T-helper 2 cell treated with Interferon-gamma antibody and Interleukin-4, amounts not matched to agents 5 μg/mL and 100 μg/mL, for 36 hours (primary cell): ENCODE measurements at regions not wholly inside any gene's neighbourhood (a gene's known extent, or its start where the extent isn't known, plus 50 kb on each side); places are given as distances from the start of the nearest gene placed in this dataset.

ENCODE experiments used
- DNase-seq: peaks from one replicate; pipeline ENCODE4 v3.0.0; 2021; ENCODE audit warnings: low spot score
- H3K27ac Mint-ChIP-seq: one replicate; pipeline ENCODE4 v1.8.0; 2021; ENCODE audit warnings: mild to moderate bottlenecking, mixed read lengths
- H3K27me3 Mint-ChIP-seq: one replicate; pipeline ENCODE4 v1.8.0; 2021; ENCODE audit warnings: low read depth, mixed read lengths
- H3K36me3 Mint-ChIP-seq: one replicate; pipeline ENCODE4 v1.8.0; 2021; ENCODE audit warnings: low read depth, mixed read lengths
- H3K4me1 Mint-ChIP-seq: one replicate; pipeline ENCODE4 v1.8.0; 2021; ENCODE audit warnings: low read depth, mixed read lengths
- H3K4me3 Mint-ChIP-seq: one replicate; pipeline ENCODE4 v1.8.0; 2022; ENCODE audit warnings: mild to moderate bottlenecking, moderate library complexity, mixed read lengths
- H3K9me3 Mint-ChIP-seq: one replicate; pipeline ENCODE4 v1.8.0; 2021; ENCODE audit warnings: mixed read lengths

DNA sequence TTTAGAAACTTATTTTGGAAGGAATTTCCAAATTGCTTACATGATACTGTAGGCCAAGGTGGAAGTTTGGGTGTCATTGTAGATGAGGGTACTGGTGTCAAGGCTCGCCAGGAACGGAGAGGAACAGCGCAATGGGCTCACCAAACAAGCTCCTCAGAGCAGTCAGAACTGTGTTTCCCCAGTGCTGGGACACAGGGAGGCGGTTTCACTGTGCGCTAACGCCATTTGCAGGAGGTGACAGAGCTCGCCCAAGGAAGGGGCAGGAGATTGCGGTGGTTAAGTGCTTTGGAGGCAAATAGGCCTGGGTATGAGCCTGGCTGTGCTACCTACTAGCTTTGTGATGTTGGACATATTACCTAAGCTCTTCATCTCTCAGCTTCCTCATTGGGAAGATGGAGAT, 57.3 kb downstream of the HHEX start:
- Mint-ChIP-seq H3K27ac (no peak overlapping the region), H3K4me1 (no peaks in the 10 kb centered on the region), H3K36me3 (no peaks in the 10 kb centered on the region), H3K9me3 (no peaks in the 10 kb centered on the region), H3K27me3 (peaks cover 26% of the 10 kb centered on the region), H3K4me3 (no peak overlapping the region)
- DNase-seq = no peak

- Mint-ChIP-seq H3K9me3 (no peaks in the 10 kb centered on the region), H3K36me3 (no peaks in the 10 kb centered on the region), H3K4me3 (no peak overlapping the region), H3K27ac (peak overlapping the region; percentile 19), H3K27me3 (peaks cover 26% of the 10 kb centered on the region), H3K4me1 (no peaks in the 10 kb centered on the region)
- no peak for DNase-seq
These were observed 57.8 kb downstream of the HHEX start for GRCh38 chr10:92747600-92747999.

- DNase-seq = no peak
- peaks cover 21% of the 10 kb centered on the region for H3K27me3 Mint-ChIP-seq
- H3K9me3 Mint-ChIP-seq = no peaks in the 10 kb centered on the region
- H3K27ac Mint-ChIP-seq = no peak overlapping the region
- no peaks in the 10 kb centered on the region for H3K36me3 Mint-ChIP-seq
- H3K4me3 Mint-ChIP-seq = no peak overlapping the region
- no peaks in the 10 kb centered on the region for H3K4me1 Mint-ChIP-seq
These were observed 61.2 kb downstream of the HHEX start for GRCh38 chr10:92750791-92751533.

- Mint-ChIP-seq H3K36me3 (no peaks in the 10 kb centered on the region), H3K4me1 (peaks cover 3% of the 10 kb centered on the region), H3K27ac (no peak overlapping the region), H3K9me3 (no peaks in the 10 kb centered on the region), H3K27me3 (peaks cover 21% of the 10 kb centered on the region), H3K4me3 (no peak overlapping the region)
- DNase-seq = no peak
These were observed 61.7 kb downstream of the HHEX start for GRCh38 chr10:92751534-92751811.

GRCh38 chr10:92751827-92752226, 62.1 kb downstream of the HHEX start:
- H3K27ac Mint-ChIP-seq = no peak overlapping the region
- peaks cover 7% of the 10 kb centered on the region for H3K4me1 Mint-ChIP-seq
- H3K36me3 Mint-ChIP-seq = no peaks in the 10 kb centered on the region
- no peak for DNase-seq
- no peaks in the 10 kb centered on the region for H3K9me3 Mint-ChIP-seq
- peaks cover 18% of the 10 kb centered on the region for H3K27me3 Mint-ChIP-seq
- no peak overlapping the region for H3K4me3 Mint-ChIP-seq

GRCh38 chr10:92753865-92754264, 64.1 kb downstream of the HHEX start:
- peaks cover 9% of the 10 kb centered on the region for H3K4me1 Mint-ChIP-seq
- no peak overlapping the region for H3K4me3 Mint-ChIP-seq
- no peaks in the 10 kb centered on the region for H3K9me3 Mint-ChIP-seq
- DNase-seq = no peak
- H3K36me3 Mint-ChIP-seq = no peaks in the 10 kb centered on the region
- H3K27me3 Mint-ChIP-seq = peaks cover 12% of the 10 kb centered on the region
- no peak overlapping the region for H3K27ac Mint-ChIP-seq

- H3K36me3 Mint-ChIP-seq = no peaks in the 10 kb centered on the region
- no peak overlapping the region for H3K27ac Mint-ChIP-seq
- H3K9me3 Mint-ChIP-seq = no peaks in the 10 kb centered on the region
- H3K4me3 Mint-ChIP-seq = no peak overlapping the region
- peaks cover 13% of the 10 kb centered on the region for H3K27me3 Mint-ChIP-seq
- H3K4me1 Mint-ChIP-seq = peaks cover 9% of the 10 kb centered on the region
- no peak for DNase-seq
These were observed 66.0 kb downstream of the HHEX start for GRCh38 chr10:92755725-92756124.

GRCh38 chr10:92756201-92757065, 66.7 kb downstream of the HHEX start:
- no peaks in the 10 kb centered on the region for H3K9me3 Mint-ChIP-seq
- peaks cover 9% of the 10 kb centered on the region for H3K4me1 Mint-ChIP-seq
- no peak for DNase-seq
- H3K27me3 Mint-ChIP-seq = peaks cover 11% of the 10 kb centered on the region
- H3K27ac Mint-ChIP-seq = no peak overlapping the region
- H3K36me3 Mint-ChIP-seq = no peaks in the 10 kb centered on the region
- no peak overlapping the region for H3K4me3 Mint-ChIP-seq

GRCh38 chr10:92757066-92757710, 67.4 kb downstream of the HHEX start:
- H3K36me3 Mint-ChIP-seq = no peaks in the 10 kb centered on the region
- DNase-seq = no peak
- H3K4me1 Mint-ChIP-seq = peaks cover 9% of the 10 kb centered on the region
- H3K27me3 Mint-ChIP-seq = peaks cover 16% of the 10 kb centered on the region
- H3K9me3 Mint-ChIP-seq = no peaks in the 10 kb centered on the region
- no peak overlapping the region for H3K27ac Mint-ChIP-seq
- H3K4me3 Mint-ChIP-seq = no peak overlapping the region

DNA sequence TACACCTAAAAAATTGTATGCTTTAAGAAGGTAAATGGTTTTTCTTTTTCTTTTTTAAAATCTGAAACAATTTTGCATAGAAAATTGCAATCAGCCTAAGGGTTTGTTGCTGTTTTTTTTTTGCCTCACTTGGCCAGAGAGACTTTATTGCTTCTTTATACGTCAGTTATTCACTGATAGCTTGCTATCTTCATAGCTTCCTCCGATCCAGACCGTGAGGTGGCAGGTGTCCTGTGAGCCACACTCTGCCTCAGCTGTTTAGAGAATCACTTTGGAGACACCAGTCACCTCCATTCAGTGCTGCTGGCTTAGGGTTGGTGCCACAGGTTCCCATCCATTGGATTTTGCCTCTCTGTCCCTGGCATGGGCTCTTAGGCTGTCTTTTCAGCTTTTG, 68.0 kb downstream of the HHEX start:
- Mint-ChIP-seq H3K4me3 (no peak overlapping the region), H3K9me3 (no peaks in the 10 kb centered on the region), H3K27ac (no peak overlapping the region), H3K36me3 (no peaks in the 10 kb centered on the region), H3K27me3 (peaks cover 16% of the 10 kb centered on the region), H3K4me1 (peaks cover 9% of the 10 kb centered on the region)
- no peak for DNase-seq

- H3K4me1 Mint-ChIP-seq = peaks cover 9% of the 10 kb centered on the region
These were observed 68.8 kb downstream of the HHEX start for GRCh38 chr10:92758594-92758993.

GRCh38 chr10:92760609-92761008, 70.9 kb downstream of the HHEX start:
- no peak overlapping the region for H3K27ac Mint-ChIP-seq
- no peaks in the 10 kb centered on the region for H3K36me3 Mint-ChIP-seq
- H3K4me3 Mint-ChIP-seq = no peak overlapping the region
- DNase-seq = no peak
- no peaks in the 10 kb centered on the region for H3K9me3 Mint-ChIP-seq
- peaks cover 20% of the 10 kb centered on the region for H3K27me3 Mint-ChIP-seq
- peaks cover 9% of the 10 kb centered on the region for H3K4me1 Mint-ChIP-seq

More at GRCh38 chr10:92758594-92758993, 68.8 kb downstream of the HHEX start:
- Mint-ChIP-seq H3K9me3 (no peaks in the 10 kb centered on the region), H3K4me3 (no peak overlapping the region), H3K27ac (no peak overlapping the region), H3K36me3 (no peaks in the 10 kb centered on the region), H3K27me3 (peaks cover 17% of the 10 kb centered on the region)
- no peak for DNase-seq

- DNase-seq = no peak
- Mint-ChIP-seq H3K27ac (no peak overlapping the region), H3K4me1 (peaks cover 5% of the 10 kb centered on the region), H3K36me3 (no peaks in the 10 kb centered on the region), H3K4me3 (no peak overlapping the region), H3K27me3 (peaks cover 20% of the 10 kb centered on the region), H3K9me3 (no peaks in the 10 kb centered on the region)
These were observed 71.8 kb downstream of the HHEX start for GRCh38 chr10:92761571-92761970.

DNA sequence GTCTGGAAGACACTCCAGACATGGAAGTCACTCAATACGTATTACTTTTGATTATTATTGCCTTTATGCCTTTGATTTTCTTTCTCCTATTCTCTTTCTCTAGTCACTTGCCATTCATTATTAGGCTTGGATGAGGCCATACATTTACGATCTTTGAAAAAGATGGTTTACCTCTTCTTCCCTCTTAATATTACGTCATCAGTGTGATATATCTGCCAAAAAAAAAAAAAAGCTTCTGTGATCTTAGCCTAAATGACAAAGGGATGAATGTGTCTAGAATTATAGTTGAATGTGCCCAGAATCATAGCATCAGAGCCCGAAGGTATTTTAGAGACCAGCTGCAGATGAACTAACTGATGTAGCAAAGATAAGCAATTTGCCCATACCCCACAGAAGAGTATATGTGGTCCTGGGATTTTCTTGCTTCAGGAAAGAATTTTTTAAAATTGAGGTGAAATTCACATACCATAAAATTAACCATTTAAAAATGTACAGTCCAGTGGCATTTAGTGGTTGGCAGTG, 73.9 kb downstream of the HHEX start:
- no peak overlapping the region for H3K4me3 Mint-ChIP-seq
- peaks cover 30% of the 10 kb centered on the region for H3K27me3 Mint-ChIP-seq
- no peak overlapping the region for H3K27ac Mint-ChIP-seq
- no peaks in the 10 kb centered on the region for H3K4me1 Mint-ChIP-seq
- H3K36me3 Mint-ChIP-seq = no peaks in the 10 kb centered on the region
- no peak for DNase-seq
- H3K9me3 Mint-ChIP-seq = peaks cover 10% of the 10 kb centered on the region
